HG03060 (cell line): ENCODE measurements at regions not wholly inside any gene's neighbourhood (a gene's known extent, or its start where the extent isn't known, plus 50 kb on each side); places are given as distances from the start of the nearest gene placed in this dataset.

Source experiments
- ATAC-seq: cut with Tn5 transposase; IDR thresholded peaks from one replicate; pipeline ENCODE4 v1.9.1; 2021; ENCODE audit warnings: low read depth, moderate number of reproducible peaks; ENCODE audit not compliant: unreplicated experiment

- ATAC-seq: no peak
These were observed 274.5 kb downstream of the PRR16 start for GRCh38 chr5:120738568-120738967.

DNA sequence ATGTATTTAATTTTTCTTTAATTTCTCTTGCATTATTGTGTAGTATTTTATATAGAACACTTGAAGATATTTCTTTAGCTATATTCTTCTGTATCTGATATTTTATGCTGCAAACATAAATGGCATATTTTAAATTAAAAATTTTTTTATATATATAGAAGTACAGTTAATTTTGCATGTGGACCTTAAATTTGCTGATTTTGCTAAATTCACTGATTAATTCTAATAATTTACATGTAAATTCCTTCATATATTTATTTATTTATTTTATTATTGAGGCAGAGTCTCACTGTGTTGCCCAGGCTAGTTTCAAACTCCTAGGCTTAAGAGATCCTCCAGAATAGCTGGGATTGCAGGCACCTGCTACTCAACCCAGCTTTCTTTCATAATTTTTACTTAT, 276.9 kb downstream of the PRR16 start:
- ATAC-seq: no peak

DNA sequence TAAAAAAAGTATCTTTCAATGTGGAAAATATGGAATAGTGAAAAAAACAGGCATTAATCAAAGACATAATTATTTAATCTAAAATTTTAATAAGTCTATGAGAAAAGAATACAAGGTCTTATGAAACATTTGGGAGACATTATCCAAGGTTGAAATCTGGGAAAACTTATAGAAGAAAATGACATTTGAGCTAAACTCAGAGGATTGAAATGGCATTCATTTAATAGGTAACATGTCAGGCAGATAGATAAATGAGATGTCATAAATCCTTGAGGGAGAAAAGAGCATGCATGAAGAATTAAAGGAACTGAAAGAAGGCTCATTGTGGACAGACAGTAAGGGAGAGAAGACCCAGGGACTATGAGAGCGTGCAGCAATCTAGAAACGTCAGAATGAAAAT, 284.4 kb downstream of the PRR16 start:
- ATAC-seq: no peak

GRCh38 chr5:120749737-120750136, 285.6 kb downstream of the PRR16 start:
- no peak for ATAC-seq

GRCh38 chr5:120759587-120759986, 295.5 kb downstream of the PRR16 start:
- no peak for ATAC-seq

DNA sequence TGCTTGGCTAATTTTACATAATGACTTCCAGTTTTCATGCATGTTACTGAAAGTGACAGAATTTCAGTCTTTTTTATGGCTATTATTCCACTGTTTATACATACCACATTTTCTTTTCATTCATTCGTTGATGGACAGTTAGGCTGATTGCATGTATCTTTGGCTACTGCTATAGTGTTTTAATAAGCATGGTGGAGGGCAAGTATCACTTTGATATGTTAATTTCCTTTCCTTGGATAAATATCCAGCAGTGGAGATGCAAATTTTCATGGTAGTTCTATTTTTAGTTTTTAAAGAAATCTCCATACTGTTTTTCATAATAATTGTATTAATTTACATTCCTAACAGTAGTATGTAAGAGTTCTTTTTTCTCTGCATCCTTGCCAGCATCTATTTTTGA, 297.9 kb downstream of the PRR16 start:
- ATAC-seq: no peak

GRCh38 chr5:120765189-120765588, 301.1 kb downstream of the PRR16 start:
- no peak for ATAC-seq

DNA sequence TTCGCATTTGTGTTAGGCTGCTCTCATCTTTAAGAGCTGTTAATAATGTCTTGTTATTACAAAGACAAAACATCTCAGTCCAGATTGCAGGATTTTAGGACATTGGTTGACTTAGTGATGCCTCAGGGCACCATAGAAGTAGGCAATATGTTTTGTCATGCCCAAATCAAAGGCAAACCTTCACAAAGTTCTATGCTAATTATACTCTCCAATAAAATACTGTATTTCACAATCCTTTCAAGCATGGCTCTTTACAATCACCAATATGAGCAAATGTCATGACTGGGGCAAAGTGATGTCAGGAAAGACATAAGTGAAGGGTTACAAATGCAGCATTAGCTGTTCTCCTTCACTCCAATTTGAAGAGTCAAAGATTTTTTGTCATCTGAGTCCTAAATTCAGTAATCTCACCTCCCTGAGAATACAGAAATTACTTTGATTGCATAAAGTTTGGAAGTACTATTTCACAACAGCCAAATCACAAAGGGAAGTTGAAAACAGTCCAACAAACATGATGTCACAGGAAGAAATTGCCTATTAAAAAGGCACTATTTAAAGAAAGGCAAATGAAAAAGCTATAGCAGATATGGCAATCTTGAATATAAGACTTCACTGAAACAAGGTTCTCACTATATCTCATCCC, 303.2 kb downstream of the PRR16 start:
- no peak for ATAC-seq

GRCh38 chr5:120769312-120769872, 305.3 kb downstream of the PRR16 start:
- no peak for ATAC-seq

GRCh38 chr5:120771202-120771601, 307.1 kb downstream of the PRR16 start:
- no peak for ATAC-seq

DNA sequence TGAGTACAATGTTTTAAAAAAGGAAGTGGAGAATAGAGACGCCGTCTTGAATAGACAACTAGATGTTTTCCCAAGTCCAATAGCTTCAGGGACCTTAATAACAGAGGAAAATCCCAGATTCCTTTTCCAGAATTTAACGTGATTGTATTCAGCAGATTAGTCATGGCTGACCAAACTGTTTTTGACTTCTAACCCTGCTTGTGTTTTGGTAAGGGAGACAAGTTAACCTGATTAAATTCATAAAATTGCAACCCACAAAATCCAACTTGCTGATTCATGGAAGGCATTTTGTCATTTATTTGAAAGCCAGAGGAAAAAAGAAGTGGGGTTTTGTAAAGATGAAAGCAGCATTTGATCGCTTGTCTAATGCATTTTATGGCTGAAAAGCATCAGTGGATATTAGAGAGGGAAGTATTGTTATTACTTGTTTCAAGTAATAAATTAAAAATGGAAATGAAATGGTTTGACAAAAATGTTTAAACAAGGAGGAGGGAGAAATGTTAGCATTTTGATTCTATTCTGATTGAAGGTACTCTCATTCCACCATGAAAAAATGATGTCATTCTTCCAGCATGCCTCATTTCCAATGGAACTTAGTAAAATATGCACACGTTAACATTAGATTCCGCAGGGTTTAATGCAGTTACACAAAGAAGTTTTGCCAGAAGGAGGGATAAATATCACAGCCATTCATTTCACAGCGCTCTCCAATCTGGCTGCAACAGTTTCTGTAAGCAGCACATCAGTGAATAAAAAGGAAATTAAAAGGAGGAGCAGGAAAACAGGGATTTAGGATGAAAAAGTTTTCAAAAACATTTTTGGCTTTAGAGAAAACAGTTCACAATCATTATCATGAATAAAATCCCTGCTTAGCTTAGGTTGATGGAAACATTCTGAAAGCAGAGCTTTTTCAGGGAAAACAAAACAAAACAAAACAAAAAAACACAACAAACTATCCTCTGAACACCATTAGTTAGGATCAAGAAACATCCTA, 314.7 kb downstream of the PRR16 start:
- ATAC-seq: no peak

GRCh38 chr5:120779674-120780073, 315.6 kb downstream of the PRR16 start:
- no peak for ATAC-seq

- ATAC-seq: no peak
These were observed 324.4 kb downstream of the PRR16 start for GRCh38 chr5:120788481-120788880.

DNA sequence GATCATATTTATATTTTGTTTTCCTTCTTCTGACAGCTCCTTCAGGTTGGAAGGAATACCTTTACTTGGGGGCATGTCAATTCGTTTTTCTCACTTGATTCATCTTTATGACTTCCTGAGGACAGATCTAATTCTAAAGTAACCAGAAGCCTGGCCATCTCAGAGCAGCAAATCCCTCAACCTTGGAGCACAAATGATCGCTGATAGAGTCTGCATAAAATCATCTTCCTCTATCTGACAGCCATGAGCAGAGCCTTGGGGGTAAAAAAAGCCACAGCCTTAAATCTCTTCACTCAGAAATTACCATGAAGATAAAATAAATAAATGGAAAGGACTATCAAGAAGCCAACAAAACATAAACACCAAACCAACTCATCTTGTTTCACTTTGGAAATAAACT, 325.8 kb downstream of the PRR16 start:
- ATAC-seq: no peak

DNA sequence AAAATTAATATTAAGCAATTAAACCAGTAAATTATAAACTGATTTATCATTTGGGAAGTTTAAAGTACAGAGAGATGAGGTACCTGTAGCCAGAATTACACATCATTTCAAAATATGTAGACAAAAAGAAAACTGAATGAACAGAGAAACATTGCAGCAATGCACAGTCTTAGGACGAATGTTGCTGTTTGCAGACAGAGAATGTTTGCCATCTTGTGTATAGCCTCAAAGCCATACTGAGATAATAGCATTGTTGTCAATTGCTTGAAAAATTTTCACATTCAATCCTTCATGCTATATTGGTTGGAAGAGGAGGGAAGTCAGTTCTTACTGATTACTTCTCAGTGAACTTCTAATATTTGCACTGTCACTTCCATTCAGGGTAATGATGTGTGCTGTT, 326.2 kb downstream of the PRR16 start:
- ATAC-seq: no peak

DNA sequence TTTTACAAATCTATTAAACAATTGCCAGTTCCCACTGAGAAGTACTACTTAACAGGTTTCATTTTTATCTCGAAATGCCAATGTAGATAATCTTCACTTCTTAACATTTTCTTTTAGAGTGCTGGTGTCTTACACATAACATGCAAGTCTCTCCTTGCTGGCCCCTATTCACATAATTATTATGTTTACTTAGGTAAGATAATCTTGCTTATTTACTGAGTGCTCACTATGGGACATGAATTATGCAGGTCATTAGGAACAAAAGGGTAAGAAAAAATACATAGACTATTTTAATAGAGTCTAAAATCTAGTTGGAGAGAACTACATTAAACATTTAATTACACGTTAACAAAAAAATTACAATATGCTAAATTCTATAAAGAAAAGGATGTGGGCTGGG, 328.4 kb downstream of the PRR16 start:
- no peak for ATAC-seq

DNA sequence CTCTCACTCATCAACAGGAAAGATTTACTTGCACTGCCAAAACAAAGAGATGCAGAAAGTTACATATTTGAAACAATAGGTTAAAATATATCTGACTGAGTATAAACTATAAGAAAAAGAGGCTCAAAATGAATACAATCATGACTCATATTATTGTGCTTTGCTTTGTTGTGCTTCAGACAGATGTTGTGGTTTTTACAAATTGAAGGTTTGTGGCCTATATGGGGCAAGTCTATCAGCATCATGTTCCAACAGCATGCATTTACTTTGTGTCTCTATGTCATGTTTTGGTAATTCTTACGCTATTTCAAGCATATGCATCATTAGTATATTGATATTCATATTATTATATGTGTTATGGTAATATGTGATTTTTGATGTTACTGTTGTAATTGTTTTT, 330.0 kb downstream of the PRR16 start:
- ATAC-seq: no peak

DNA sequence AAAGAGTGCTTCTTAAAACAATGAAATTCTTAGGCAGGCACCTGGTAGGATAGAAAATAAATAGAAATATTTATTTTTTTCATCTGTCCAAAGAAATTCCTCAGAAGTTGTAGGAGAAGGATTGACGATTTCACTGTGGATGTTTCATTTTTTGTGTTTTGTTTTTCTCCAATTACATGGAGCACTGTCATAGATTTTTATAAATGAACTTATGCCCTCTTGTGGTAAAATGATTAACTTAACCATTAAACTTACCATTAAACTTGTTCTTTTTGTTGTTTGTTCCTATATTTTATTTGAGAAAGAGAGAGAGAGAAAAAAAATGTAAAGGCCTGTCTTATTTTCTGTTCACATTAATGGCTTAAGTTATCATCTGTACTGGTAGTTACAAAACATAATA, 339.2 kb downstream of the PRR16 start:
- no peak for ATAC-seq

DNA sequence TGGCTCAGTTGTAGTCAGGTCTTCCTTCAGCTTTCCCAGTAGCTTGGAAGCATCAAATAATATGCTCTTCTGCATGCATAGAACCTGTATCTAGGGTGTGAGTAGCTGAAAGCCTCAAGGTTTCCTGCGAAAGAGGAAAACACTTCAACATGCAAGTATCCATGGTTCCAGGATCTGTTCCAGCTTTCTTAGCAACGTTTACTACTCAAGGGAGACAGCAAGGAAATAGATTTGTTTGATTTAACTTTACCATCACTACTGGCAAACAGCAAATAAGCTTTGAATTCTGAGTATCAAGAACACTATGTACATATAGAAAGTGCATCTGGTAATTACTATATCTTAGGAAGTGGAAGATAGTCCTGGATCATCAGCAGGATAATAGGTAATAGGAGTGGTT, 341.0 kb downstream of the PRR16 start:
- ATAC-seq: no peak

GRCh38 chr5:120806202-120806601, 342.1 kb downstream of the PRR16 start:
- no peak for ATAC-seq

GRCh38 chr5:120808135-120808534, 344.0 kb downstream of the PRR16 start:
- ATAC-seq: no peak

GRCh38 chr5:120808606-120809005, 344.5 kb downstream of the PRR16 start:
- no peak for ATAC-seq
